Esophagus squamous epithelium (tissue), 4 donors: ENCODE measurements at regions not wholly inside any gene's neighbourhood (a gene's known extent, or its start where the extent isn't known, plus 50 kb on each side); places are given as distances from the start of the nearest gene placed in this dataset.

Experiments
- CTCF ChIP-seq, 6 experiments: fragments of 450-650 bp in 4 of 6; fragments of 200-600 bp in 2 of 6; sonication (generic) in 2 of 6; IDR thresholded peaks; one replicate each; pipeline ENCODE4 v1.5.1; 2016 to 2019; ENCODE audit warnings: antibody characterized with exemption in 6 of 6, mild to moderate bottlenecking in 4 of 6, moderate library complexity in 4 of 6
- POLR2A ChIP-seq, 4 donors: fragments of 450-650 bp; IDR thresholded peaks; one replicate each; pipeline ENCODE4 v1.6.1; 2017; ENCODE audit warnings: antibody characterized with exemption in 4 of 4, mild to moderate bottlenecking in 4 of 4, moderate library complexity in 3 of 4

DNA sequence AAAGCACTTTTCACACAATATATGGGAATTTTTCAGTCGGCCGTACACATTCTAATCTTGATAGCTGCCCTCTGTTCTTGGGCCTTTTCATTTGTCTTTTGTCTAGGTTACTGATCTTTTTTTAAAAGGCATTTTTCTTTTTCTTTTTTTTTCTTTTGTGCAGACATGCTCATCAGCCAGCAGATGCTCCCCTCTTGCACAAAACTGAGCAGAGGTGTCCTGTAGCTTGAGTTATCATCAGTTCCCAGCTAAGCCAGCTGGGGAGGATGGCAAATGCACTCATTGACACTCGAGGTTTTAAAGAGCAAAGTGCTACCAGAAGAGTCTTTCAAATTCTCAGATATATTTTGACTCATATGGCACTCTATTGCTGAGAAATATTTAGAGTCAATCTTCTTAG lies 913.9 kb upstream of the SEL1L start:
- TF ChIP-seq CTCF (IDR thresholded peaks at IDR 0.05) (no peak), POLR2A (IDR thresholded peaks at IDR 0.05) (no peak)
